NK-92 (cell line): ENCODE measurements at regions not wholly inside any gene's neighbourhood (a gene's known extent, or its start where the extent isn't known, plus 50 kb on each side); places are given as distances from the start of the nearest gene placed in this dataset.
"Not testable (repeated sequence)": the region's sequence is repeated elsewhere in the genome, so short reads cannot be mapped to it uniquely, and the experiment has no call there.

Experiments used
- DNase-seq: peaks from one replicate; lab custom pipeline; 2025; ENCODE audit not compliant: unreplicated experiment; lab: John Stamatoyannopoulos, UW

GRCh38 chr7:140283472-140283871 is 106.7 kb upstream of the KDM7A start:
- DNase-seq: no peak

GRCh38 chr7:140281960-140282359 is 105.2 kb upstream of the KDM7A start:
- no peak for DNase-seq

DNA sequence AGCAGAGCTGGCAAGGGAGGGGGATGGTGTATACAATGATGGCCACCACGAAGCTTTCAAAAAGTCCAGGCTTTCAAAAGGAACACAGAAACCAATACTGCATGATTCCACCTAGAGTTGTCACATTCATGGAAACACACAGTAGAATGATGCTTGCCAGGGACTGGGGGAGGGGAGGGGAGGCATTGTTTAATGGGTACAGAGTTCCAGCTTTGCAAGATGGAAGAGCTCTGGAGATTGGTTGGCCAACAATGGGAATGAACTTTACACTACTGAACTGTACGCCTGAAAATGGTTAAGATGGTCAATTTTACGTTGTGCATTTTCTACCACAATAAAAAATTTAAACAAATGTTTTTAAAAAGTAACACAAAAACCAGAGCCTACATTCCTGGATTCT is 104.5 kb upstream of the KDM7A start:
- no peak for DNase-seq

DNA sequence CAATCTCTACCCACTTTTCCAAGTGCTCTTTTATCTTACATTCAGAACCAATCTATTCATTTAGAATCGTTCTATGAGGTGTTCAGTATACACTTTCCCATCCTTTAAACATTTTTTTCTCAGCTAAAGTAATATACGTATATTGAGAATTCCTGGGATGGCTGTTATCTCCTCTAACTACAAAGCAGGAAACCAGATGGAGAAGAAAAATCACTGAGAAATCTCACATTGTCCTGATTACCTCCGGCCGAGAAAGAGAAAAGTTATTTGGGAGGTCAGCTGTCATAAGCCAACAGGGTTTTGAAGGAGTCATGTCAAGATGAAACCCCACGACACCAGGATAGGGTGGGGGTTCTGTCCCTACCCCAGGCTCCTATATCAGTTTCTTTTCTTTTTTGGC is 99.2 kb upstream of the KDM7A start:
- DNase-seq: no peak

- DNase-seq: no peak
Observed at GRCh38 chr7:140275069-140275965, 98.5 kb upstream of the KDM7A start.

DNA sequence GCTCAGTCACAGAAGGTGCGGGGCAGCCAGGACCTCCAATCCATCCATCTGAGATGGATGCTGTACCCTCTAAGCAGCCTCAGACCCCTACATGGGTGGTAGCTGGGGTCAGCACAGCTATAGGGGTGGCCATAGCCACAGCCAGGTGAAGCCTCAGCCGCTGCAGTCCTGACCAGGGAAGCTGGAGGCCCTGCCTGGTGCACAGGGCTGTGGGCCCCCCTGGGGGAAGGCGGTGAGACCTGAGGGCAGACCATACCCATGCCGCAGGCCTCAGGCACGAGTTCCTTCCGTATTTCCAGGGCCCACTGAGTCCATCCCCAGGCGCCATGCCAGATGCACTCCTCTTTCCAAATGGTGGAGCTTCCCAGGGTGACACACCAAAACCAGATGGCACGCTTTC is 96.6 kb upstream of the KDM7A start:
- DNase-seq: no peak

DNA sequence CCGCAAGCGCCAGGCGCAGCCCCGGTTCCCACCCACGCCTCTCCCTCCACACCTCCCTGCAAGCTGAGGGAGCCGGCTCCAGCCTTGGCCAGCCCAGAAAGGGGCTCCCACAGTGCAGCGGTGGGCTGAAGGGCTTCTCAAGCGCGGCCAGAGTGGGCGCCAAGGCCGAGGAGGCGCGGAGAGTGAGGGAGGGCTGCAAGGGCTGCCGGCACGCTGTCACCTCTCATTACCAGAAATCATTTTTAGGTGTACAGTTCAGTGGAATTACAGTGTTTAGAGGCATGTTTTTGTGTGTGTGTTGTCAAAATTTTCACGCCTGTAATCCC is 94.8 kb upstream of the KDM7A start:
- not testable (repeated sequence) for DNase-seq

DNA sequence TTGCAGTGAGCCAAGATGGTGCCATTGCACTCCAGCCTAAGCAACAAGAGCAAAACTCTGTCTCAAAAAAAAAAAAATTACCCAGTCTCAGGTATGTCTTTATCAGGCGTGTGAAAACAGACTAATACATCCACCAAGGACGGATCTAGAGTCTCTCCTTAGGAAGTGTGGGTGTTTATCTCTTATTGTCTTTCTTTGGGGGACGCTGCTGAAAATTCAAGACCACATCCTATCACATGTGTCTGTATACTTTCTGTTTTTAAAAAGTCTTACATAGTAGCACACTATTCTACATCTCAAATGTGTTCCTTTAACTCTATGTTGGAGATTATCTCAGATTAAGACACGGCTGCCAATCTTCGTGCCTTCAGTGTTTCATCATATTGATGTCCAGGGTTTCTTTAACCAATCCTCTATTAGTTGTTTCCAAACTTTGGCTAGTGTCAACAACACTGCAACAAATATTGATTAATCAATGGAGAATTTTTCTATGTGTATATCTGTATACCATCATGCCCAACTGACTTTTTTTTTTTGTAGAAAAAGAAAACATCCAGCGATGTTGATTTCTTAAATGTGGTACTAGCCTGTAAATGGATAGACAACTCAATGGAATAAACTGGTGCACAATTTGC is 92.3 kb upstream of the KDM7A start:
- no peak for DNase-seq

DNA sequence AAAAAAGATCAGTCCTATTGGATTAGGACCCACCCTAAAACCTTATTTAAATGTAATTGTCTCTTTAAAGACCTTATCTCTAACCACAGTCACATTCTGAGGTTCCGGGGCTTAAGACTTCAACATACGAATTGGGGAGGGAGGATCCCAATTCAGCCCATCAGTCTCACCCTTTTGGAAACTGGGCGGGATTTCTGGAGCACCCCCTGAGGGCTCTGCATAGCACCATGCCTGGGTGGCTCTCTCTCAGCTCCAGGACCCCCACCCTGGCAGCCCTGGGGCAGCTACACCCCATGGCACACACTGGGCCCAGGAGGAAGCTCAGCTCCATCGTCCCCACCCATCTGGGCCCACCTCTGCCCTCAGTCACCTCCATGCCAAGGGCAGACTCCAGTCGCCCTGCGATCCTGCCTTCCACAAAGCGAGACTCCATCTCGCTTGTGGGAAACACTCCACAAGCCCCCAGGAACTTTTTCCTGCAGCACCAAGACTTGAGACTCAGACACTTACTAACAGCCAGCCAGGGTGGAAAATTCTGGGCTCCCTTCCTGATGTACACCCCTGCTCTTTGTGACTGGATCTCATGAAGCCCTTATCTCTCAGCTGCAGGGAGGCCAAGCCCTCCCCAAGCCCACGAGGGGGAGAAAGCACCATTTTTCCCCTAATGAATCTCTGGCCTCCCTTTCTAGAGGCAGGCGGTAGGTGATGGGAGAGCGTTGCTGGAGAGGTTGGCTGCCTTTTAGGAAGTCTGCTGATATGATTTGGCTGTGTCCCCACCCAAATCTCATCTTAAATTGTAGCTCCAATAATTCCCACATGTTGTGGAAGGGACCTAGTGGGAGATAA is 90.8 kb upstream of the KDM7A start:
- DNase-seq: no peak

DNA sequence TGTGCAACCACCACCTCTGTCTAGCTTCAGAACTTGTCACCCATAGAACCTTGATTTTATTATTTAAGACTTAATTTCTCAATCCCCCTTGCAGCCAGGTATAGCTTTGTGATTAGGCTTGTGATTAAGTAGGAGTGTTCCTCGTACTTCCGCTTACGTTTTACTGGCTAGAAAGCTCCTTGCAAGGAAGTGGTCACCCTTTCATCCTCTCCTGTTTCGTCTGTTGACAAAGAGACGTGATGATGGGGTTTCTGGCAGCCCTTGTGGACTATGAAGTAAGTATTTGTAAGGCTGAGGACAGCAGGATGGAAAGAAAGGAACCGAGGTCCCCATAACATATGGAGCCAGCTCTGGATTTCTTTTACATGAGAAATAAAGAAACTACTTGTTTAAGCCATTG is 86.5 kb upstream of the KDM7A start:
- no peak for DNase-seq

- no peak for DNase-seq
Observed at GRCh38 chr7:140262242-140262903, 85.6 kb upstream of the KDM7A start.

- DNase-seq: no peak
Observed at GRCh38 chr7:140261522-140261921, 84.7 kb upstream of the KDM7A start.

DNA sequence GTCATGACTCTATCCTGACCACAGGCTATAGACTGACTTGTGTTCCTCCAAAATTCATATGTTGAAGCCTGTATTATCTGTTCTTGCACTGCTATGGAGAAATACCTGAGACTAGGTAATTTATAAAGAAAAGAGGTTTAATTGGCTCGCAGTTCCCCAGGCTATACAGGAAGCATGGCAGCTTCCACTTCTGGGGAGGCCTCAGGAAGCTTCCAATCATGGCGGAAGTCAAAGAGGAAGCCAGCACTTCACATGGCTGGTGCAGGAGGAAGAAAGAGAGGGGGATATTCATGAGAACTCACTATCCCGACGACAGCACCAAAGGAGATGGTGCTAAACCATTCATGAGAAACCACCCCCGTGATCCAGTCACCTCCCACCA is 84.3 kb upstream of the KDM7A start:
- no peak for DNase-seq

DNA sequence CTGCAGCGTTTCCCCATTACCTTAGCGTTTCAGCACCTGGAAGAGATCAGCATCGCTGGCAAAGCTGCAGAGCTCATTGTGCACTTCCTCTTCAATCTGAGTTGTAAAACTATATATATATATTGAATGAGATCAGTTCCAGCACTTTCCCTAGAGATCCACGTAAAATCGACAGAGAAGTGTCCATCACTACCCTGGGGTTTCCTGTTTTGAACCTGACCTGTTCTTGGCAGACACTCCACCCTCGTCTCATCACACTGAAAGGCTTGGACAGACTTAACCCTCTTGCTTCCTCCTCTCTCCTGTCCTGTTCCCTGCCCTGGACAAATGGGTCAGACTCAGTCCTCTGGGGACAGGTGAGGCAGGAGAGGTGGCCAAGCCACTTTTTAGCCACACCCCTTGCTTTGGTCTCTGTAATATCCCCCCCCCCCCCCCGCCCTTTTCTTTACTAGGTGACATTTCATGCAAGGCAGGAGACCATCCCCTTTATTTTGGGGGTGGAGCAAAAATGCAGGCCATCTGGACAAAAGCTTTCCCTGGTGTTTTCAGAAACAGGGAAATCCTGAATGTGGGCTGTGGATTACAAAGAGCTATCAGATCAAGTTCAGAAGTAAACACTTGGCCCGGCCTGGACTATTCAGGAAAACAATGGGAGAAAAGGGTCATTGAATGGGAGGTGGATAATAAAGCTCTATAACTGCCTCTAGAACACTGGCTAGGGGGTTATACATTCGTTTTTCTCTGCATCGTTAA is 83.7 kb upstream of the KDM7A start:
- DNase-seq: no peak

- DNase-seq: not testable (repeated sequence)
Observed at GRCh38 chr7:140257278-140257677, 80.5 kb upstream of the KDM7A start.

DNA sequence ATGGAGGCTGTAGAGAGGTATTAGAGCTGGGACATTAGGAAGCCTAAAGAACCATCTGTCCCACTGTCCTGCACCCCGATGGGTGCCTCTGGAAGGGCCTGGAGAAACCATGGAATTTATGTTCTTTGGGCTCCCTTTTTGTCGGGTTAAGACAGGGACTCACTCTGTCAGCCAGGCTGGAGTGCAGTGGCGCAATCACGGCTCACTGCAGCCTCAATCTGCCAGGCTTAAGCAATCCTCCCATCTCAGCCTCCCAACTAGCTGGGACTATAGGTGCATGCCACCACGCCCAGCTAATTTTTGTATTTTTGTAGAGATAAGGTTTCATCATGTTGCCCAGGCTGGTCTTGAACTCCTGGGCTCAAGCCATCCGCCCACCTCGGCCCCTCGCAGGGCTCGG is 78.2 kb upstream of the KDM7A start:
- DNase-seq: not testable (repeated sequence)

- DNase-seq: no peak
Observed at GRCh38 chr7:140249036-140249806, 72.4 kb upstream of the KDM7A start.

DNA sequence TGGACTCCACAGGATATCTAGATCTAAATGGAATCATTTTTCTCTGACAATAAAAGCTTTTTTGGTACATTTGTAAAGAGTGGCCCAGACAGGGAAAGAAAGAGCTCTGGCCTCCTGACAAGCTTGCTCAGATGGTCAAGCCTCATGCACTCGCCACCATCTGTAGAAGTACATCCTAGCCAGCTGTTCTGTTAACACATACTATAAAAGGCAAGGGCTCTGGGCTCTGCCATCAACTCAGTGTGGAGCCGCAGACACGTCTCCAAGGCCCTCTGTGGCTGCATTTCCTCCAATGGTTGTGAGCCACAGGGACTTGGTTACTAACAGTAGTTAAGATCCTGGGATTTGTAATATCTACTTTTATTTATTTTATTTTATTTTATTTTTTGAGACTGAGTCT is 70.8 kb upstream of the KDM7A start:
- DNase-seq: no peak

DNA sequence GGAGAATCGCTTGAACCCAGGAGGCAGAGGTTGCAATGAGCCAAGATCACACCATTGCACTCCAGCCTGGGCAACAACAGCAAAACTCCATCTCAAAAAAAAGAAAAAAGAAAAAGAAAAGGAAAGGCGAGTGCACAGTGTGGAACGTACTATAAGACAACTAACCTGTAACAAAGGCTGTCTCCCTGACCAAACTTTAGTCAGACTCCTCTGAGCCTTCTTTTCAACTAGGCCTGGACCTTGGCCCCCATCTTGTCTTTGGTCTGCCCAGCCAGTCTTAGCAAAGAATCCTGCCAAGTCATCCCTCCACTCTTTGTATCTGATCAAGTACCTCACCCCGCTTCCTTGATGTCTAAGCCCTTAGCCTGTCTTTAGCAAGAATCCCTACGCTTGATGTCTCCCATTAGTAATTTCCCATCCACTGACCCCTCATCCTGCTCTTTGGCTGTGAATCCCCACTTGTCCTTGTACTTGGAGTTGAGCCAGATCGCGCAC is 68.9 kb upstream of the KDM7A start:
- DNase-seq: no peak
